ENCODE measurements at regions not wholly inside any gene's neighbourhood (a gene's known extent, or its start where the extent isn't known, plus 50 kb on each side); places are given as distances from the start of the nearest gene placed in this dataset.

DNA sequence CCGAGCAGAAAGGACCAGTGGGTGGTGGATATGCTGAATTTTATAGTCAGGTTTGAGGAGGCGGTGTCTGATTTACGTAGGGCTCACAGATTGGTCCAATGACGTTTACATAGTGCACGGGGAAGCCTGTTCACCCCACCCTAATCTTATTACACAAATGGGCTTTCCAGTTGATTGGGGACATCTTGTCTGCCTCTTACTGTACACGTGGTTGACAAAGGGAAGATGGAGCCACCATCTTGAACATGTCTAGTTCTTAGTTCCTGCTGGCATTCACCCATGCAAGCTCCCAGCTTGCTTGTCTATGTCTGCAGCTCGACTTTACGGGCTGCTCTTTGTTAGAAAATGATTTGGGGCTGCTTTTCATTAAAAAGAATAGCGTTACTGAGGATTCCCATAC, 332.0 kb upstream of the SLCO3A1 start:
- no peak overlapping the region for H3K4me2 ChIP-seq (ENCODE audit: control insufficient read depth, insufficient read depth)
- no TSS peak for BruUV-seq (replicated peaks)
- no peaks in the 10 kb centered on the region for H3K36me3 ChIP-seq (ENCODE audit: control insufficient read depth in 2 of 2, insufficient read depth in 2 of 2, low read length in 1 of 2)
- FAIRE-seq (no peak), ATAC-seq (no peak), DNase-seq (ENCODE audit: low read depth, low spot score) (no peak)
- H3K4me1 ChIP-seq (ENCODE audit: control insufficient read depth, insufficient read depth, low read length) = no peaks in the 10 kb centered on the region
- H3K9ac ChIP-seq (ENCODE audit: control insufficient read depth, insufficient read depth, low read length) = no peak overlapping the region
- in situ Hi-C loops (cut with MboI) = no loop called here
- 8% methylated on average over 9 of the region's 9 CpGs for WGBS (ENCODE audit: insufficient coverage, insufficient replicate concordance, low lambda C conversion rate, missing lambda C conversion rate)
- ChIA-PET RAD21 (ENCODE audit: unreplicated experiment) (no interaction called here), SMC1A (ENCODE audit: uncharacterized antibody, unreplicated experiment) (interaction anchor here (0.8 to 1.6 kb wide), 2 partner anchors 10 to 122 kb away, joined by 3 to 4 read pairs; no protein-coding TSS in a partner anchor), POLR2A (no interaction called here), CTCF (no interaction called here)
- no peak overlapping the region for H3K4me3 ChIP-seq
- no peak overlapping the region for H3K27ac ChIP-seq (ENCODE audit: control insufficient read depth, insufficient read depth)
- no peaks in the 10 kb centered on the region for H4K20me1 ChIP-seq (ENCODE audit: control insufficient read depth, insufficient read depth)
- H3K27me3 ChIP-seq (replicated peaks in 1 of 2; ENCODE audit: control insufficient read depth in 2 of 2, insufficient read depth in 2 of 2, low read length in 1 of 2) = no peaks in the 10 kb centered on the region
- H2AFZ ChIP-seq (ENCODE audit: control insufficient read depth, low read depth, low read length) = no peak overlapping the region
- intact Hi-C loops (cut with micrococcal nuclease; ENCODE audit: unreplicated experiment) = no loop called here
- no peaks in the 10 kb centered on the region for H3K79me2 ChIP-seq (ENCODE audit: control insufficient read depth, insufficient read depth, low read length)
- H3K9me3 ChIP-seq (replicated peaks; ENCODE audit: control insufficient read depth, insufficient read depth, low read length) = no peaks in the 10 kb centered on the region
- TF ChIP-seq IRF4 (IDR thresholded peaks at IDR 0.05; ENCODE audit: low read depth, low read length) = no peak
- TF ChIP-seq POLR2A (IDR thresholded peaks at IDR 0.05; ENCODE audit: low read depth, low read length) = no peak
- no peak for TF ChIP-seq ZZZ3 (IDR thresholded peaks at IDR 0.05; ENCODE audit: control insufficient read depth, insufficient read length, low read depth)
- TF ChIP-seq FOXK2 (IDR thresholded peaks at IDR 0.05) = no peak
- TF ChIP-seq, protein P1, sequence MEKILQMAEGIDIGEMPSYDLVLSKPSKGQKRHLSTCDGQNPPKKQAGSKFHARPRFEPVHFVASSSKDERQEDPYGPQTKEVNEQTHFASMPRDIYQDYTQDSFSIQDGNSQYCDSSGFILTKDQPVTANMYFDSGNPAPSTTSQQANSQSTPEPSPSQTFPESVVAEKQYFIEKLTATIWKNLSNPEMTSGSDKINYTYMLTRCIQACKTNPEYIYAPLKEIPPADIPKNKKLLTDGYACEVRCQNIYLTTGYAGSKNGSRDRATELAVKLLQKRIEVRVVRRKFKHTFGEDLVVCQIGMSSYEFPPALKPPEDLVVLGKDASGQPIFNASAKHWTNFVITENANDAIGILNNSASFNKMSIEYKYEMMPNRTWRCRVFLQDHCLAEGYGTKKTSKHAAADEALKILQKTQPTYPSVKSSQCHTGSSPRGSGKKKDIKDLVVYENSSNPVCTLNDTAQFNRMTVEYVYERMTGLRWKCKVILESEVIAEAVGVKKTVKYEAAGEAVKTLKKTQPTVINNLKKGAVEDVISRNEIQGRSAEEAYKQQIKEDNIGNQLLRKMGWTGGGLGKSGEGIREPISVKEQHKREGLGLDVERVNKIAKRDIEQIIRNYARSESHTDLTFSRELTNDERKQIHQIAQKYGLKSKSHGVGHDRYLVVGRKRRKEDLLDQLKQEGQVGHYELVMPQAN (conservative IDR thresholded peaks at IDR 0.05) = no peak
- no peak for TF ChIP-seq ZNF24 (IDR thresholded peaks at IDR 0.05)
- no peak for TF ChIP-seq ZBED1 (IDR thresholded peaks at IDR 0.05; ENCODE audit: borderline replicate concordance)
- TF ChIP-seq, protein P2, sequence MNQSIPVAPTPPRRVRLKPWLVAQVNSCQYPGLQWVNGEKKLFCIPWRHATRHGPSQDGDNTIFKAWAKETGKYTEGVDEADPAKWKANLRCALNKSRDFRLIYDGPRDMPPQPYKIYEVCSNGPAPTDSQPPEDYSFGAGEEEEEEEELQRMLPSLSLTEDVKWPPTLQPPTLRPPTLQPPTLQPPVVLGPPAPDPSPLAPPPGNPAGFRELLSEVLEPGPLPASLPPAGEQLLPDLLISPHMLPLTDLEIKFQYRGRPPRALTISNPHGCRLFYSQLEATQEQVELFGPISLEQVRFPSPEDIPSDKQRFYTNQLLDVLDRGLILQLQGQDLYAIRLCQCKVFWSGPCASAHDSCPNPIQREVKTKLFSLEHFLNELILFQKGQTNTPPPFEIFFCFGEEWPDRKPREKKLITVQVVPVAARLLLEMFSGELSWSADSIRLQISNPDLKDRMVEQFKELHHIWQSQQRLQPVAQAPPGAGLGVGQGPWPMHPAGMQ (IDR thresholded peaks at IDR 0.05; ENCODE audit: borderline replicate concordance) = no peak
- TF ChIP-seq, protein P3, sequence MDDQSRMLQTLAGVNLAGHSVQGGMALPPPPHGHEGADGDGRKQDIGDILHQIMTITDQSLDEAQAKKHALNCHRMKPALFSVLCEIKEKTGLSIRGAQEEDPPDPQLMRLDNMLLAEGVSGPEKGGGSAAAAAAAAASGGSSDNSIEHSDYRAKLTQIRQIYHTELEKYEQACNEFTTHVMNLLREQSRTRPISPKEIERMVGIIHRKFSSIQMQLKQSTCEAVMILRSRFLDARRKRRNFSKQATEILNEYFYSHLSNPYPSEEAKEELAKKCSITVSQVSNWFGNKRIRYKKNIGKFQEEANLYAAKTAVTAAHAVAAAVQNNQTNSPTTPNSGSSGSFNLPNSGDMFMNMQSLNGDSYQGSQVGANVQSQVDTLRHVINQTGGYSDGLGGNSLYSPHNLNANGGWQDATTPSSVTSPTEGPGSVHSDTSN (IDR thresholded peaks at IDR 0.05; ENCODE audit: insufficient replicate concordance, low read depth, low read length) = no peak
- no peak for TF ChIP-seq POLR2AphosphoS5 (IDR thresholded peaks at IDR 0.05; ENCODE audit: low read length)
- TF ChIP-seq POU2F2 (IDR thresholded peaks at IDR 0.05; ENCODE audit: borderline replicate concordance, low read depth, low read length) = no peak
- TF ChIP-seq, protein P4, sequence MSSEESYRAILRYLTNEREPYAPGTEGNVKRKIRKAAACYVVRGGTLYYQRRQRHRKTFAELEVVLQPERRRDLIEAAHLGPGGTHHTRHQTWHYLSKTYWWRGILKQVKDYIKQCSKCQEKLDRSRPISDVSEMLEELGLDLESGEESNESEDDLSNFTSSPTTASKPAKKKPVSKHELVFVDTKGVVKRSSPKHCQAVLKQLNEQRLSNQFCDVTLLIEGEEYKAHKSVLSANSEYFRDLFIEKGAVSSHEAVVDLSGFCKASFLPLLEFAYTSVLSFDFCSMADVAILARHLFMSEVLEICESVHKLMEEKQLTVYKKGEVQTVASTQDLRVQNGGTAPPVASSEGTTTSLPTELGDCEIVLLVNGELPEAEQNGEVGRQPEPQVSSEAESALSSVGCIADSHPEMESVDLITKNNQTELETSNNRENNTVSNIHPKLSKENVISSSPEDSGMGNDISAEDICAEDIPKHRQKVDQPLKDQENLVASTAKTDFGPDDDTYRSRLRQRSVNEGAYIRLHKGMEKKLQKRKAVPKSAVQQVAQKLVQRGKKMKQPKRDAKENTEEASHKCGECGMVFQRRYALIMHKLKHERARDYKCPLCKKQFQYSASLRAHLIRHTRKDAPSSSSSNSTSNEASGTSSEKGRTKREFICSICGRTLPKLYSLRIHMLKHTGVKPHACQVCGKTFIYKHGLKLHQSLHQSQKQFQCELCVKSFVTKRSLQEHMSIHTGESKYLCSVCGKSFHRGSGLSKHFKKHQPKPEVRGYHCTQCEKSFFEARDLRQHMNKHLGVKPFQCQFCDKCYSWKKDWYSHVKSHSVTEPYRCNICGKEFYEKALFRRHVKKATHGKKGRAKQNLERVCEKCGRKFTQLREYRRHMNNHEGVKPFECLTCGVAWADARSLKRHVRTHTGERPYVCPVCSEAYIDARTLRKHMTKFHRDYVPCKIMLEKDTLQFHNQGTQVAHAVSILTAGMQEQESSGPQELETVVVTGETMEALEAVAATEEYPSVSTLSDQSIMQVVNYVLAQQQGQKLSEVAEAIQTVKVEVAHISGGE (CRISPR knock-in tag; IDR thresholded peaks at IDR 0.05) = no peak
- TF ChIP-seq FOS (IDR thresholded peaks at IDR 0.05; ENCODE audit: borderline replicate concordance, extremely low read depth, insufficient read length) = no peak
- TF ChIP-seq ETV6 (conservative IDR thresholded peaks at IDR 0.05 in 1 of 2, IDR thresholded peaks at IDR 0.05 in 1 of 2; ENCODE audit: borderline replicate concordance in 1 of 2, low read depth in 1 of 2) = no peak
